HG02623 (cell line): ENCODE measurements at regions not wholly inside any gene's neighbourhood (a gene's known extent, or its start where the extent isn't known, plus 50 kb on each side); places are given as distances from the start of the nearest gene placed in this dataset.

Source experiments
- ATAC-seq: cut with Tn5 transposase; IDR thresholded peaks from one replicate; pipeline ENCODE4 v1.9.1; 2021; ENCODE audit warnings: moderate library complexity; ENCODE audit not compliant: unreplicated experiment

- no peak for ATAC-seq
These were observed 221.3 kb downstream of the PLPP3 start for GRCh38 chr1:56357927-56358690.

GRCh38 chr1:56356376-56356990, 222.9 kb downstream of the PLPP3 start:
- ATAC-seq = no peak

- no peak for ATAC-seq
These were observed 223.4 kb downstream of the PLPP3 start for GRCh38 chr1:56355918-56356317.

- no peak for ATAC-seq
These were observed 223.9 kb downstream of the PLPP3 start for GRCh38 chr1:56355422-56355821.

GRCh38 chr1:56345831-56346230, 233.5 kb downstream of the PLPP3 start:
- no peak for ATAC-seq

GRCh38 chr1:56340977-56341376, 238.4 kb downstream of the PLPP3 start:
- ATAC-seq = no peak

- no peak for ATAC-seq
These were observed 239.4 kb downstream of the PLPP3 start for GRCh38 chr1:56339786-56340465.

- ATAC-seq = no peak
These were observed 240.3 kb downstream of the PLPP3 start for GRCh38 chr1:56339093-56339492.

GRCh38 chr1:56336982-56337381, 242.4 kb downstream of the PLPP3 start:
- no peak for ATAC-seq

GRCh38 chr1:56335394-56335793, 244.0 kb downstream of the PLPP3 start:
- no peak for ATAC-seq

GRCh38 chr1:56334047-56334446, 245.3 kb downstream of the PLPP3 start:
- ATAC-seq = no peak

- no peak for ATAC-seq
These were observed 245.9 kb downstream of the PLPP3 start for GRCh38 chr1:56333461-56333860.

GRCh38 chr1:56331892-56332567, 247.3 kb downstream of the PLPP3 start:
- no peak for ATAC-seq

- ATAC-seq = no peak
These were observed 248.0 kb downstream of the PLPP3 start for GRCh38 chr1:56331207-56331891.

GRCh38 chr1:56330391-56331026, 248.9 kb downstream of the PLPP3 start:
- ATAC-seq = peak; percentile 91

- ATAC-seq = no peak
These were observed 249.4 kb downstream of the PLPP3 start for GRCh38 chr1:56329970-56330369.

- ATAC-seq = no peak
These were observed 252.2 kb downstream of the PLPP3 start for GRCh38 chr1:56327195-56327594.

- ATAC-seq = no peak
These were observed 253.3 kb downstream of the PLPP3 start for GRCh38 chr1:56326056-56326455.

GRCh38 chr1:56324504-56324903, 254.9 kb downstream of the PLPP3 start:
- ATAC-seq = no peak

- ATAC-seq = no peak
These were observed 257.2 kb downstream of the PLPP3 start for GRCh38 chr1:56322211-56322610.

- no peak for ATAC-seq
These were observed 258.2 kb downstream of the PLPP3 start for GRCh38 chr1:56321150-56321490.
